H1 (cell line): ENCODE measurements at regions not wholly inside any gene's neighbourhood (a gene's known extent, or its start where the extent isn't known, plus 50 kb on each side); places are given as distances from the start of the nearest gene placed in this dataset.

Experiments used
- CTCF ChIA-PET: fragments of 300-600 bp; sonication (Branson Sonifier 250); formaldehyde crosslinking; loops from one replicate; lab custom pipeline; 2021; ENCODE audit not compliant: partially characterized antibody; lab: Charles Lee
- POLR2A ChIA-PET: fragments of 300-600 bp; sonication (Branson Sonifier 250); formaldehyde crosslinking; loops from one replicate; lab custom pipeline; 2021; ENCODE audit warnings: inconsistent platforms; ENCODE audit not compliant: partially characterized antibody; lab: Charles Lee
- DNase-seq, 2 experiments: peaks; one replicate each; pipeline versions ENCODE4 v3.0.0 to v3.0.0-alpha.2; 2010 to 2022; ENCODE audit warnings: low spot score in 2 of 2, low read depth in 1 of 2, mixed read lengths in 1 of 2
- FAIRE-seq: peaks from 2 replicates; lab custom pipeline; 2011; peaks lifted over from hg19 to GRCh38; lab: Jason Lieb, UNC
- H2AFZ ChIP-seq: 2 replicates; pipeline ENCODE4 v1.8.1; 2012; ENCODE audit warnings: low read length, inconsistent platforms
- H2AK5ac ChIP-seq: 2 replicates; pipeline ENCODE4 v1.6.1; 2013; ENCODE audit warnings: low read depth, low read length
- H2BK120ac ChIP-seq: replicated peaks from 2 replicates; pipeline ENCODE3; 2013; ENCODE audit warnings: low read depth, low read length, inconsistent platforms
- H2BK12ac ChIP-seq: 2 replicates; pipeline ENCODE4 v1.6.1; 2013; ENCODE audit warnings: low read depth, low read length
- H2BK15ac ChIP-seq: 2 replicates; pipeline ENCODE4 v1.6.1; 2013; ENCODE audit warnings: low read length
- H2BK20ac ChIP-seq: 2 replicates; pipeline ENCODE4 v1.6.1; 2013; ENCODE audit warnings: low read length
- H2BK5ac ChIP-seq: 2 replicates; pipeline ENCODE4 v1.6.1; 2013; ENCODE audit warnings: low read depth, low read length
- H3K14ac ChIP-seq: 2 replicates; pipeline ENCODE4 v1.6.1; 2013; ENCODE audit warnings: inconsistent platforms; ENCODE audit not compliant: insufficient read length
- H3K18ac ChIP-seq: 2 replicates; pipeline ENCODE4 v1.6.1; 2013; ENCODE audit warnings: low read length; ENCODE audit errors: extremely low read depth
- H3K23ac ChIP-seq: 2 replicates; pipeline ENCODE4 v1.6.1; 2013; ENCODE audit warnings: inconsistent platforms; ENCODE audit not compliant: insufficient read length
- H3K23me2 ChIP-seq: 2 replicates; pipeline ENCODE4 v1.6.1; 2013; ENCODE audit warnings: low read depth, low read length
- H3K27ac ChIP-seq: 2 replicates; pipeline ENCODE4 v1.6.1; 2011; ENCODE audit warnings: low read depth, low read length, inconsistent platforms
- H3K27me3 ChIP-seq, 4 experiments: replicated peaks in 1 of 4; 1 replicate in 1 of 4; 2 replicates in 3 of 4; pipeline versions ENCODE4 v1.6.1 to v1.8.1; 2011 to 2013; ENCODE audit warnings: low read length in 3 of 4, mild to moderate bottlenecking in 3 of 4, inconsistent platforms in 2 of 4, mixed read lengths in 2 of 4, moderate library complexity in 1 of 4; ENCODE audit not compliant: control insufficient read depth in 3 of 4, insufficient read depth in 3 of 4; ENCODE audit errors: extremely low read depth in 1 of 4
- H3K36me3 ChIP-seq, 4 experiments: 2 replicates each; pipeline versions ENCODE4 v1.6.1 to v1.8.1; 2011 to 2013; ENCODE audit warnings: mild to moderate bottlenecking in 4 of 4, low read length in 3 of 4, moderate library complexity in 2 of 4, control low read depth in 1 of 4, inconsistent platforms in 1 of 4; ENCODE audit not compliant: insufficient read depth in 4 of 4, control insufficient read depth in 2 of 4
- H3K4ac ChIP-seq: replicated peaks from 2 replicates; pipeline ENCODE3; 2013; ENCODE audit warnings: low read length, low read depth, mixed read lengths, inconsistent platforms; ENCODE audit not compliant: insufficient read length
- H3K4me1 ChIP-seq, 4 experiments: replicated peaks in 1 of 4; 1 replicate in 1 of 4; 2 replicates in 3 of 4; pipeline versions ENCODE4 v1.6.1 to v1.8.1; 2011 to 2013; ENCODE audit warnings: low read length in 3 of 4, inconsistent platforms in 2 of 4, mixed read lengths in 1 of 4; ENCODE audit not compliant: insufficient read depth in 4 of 4, control insufficient read depth in 3 of 4
- H3K4me2 ChIP-seq, 2 experiments: 2 replicates each; pipeline versions ENCODE4 v1.6.1 to v1.8.1; 2011 to 2013; ENCODE audit warnings: low read depth in 2 of 2, low read length in 2 of 2, control low read depth in 1 of 2, inconsistent platforms in 1 of 2, mild to moderate bottlenecking in 1 of 2; ENCODE audit not compliant: insufficient read depth in 1 of 2
- H3K4me3 ChIP-seq, 4 experiments: fragments of 200-600, 300-600 bp in 1 of 4; sonication (generic), shearing (Covaris generic), sonication (Bioruptor Twin) in 1 of 4; 2 replicates each; pipeline versions ENCODE4 v1.5.1 to v1.8.1; 2011 to 2016; ENCODE audit warnings: low read length in 4 of 4, low read depth in 3 of 4, control low read depth in 2 of 4, inconsistent platforms in 2 of 4, mild to moderate bottlenecking in 2 of 4, mixed read lengths in 1 of 4, moderate library complexity in 1 of 4; ENCODE audit not compliant: insufficient read depth in 2 of 4; ENCODE audit errors: extremely low read depth in 1 of 4
- H3K56ac ChIP-seq: replicated peaks from 2 replicates; pipeline ENCODE3; 2013; ENCODE audit warnings: low read depth, mild to moderate bottlenecking, mixed read lengths, low read length, inconsistent platforms; ENCODE audit not compliant: insufficient read length
- H3K79me1 ChIP-seq: 2 replicates; pipeline ENCODE4 v1.6.1; 2013; ENCODE audit warnings: low read depth, low read length, control low read depth
- H3K79me2 ChIP-seq, 2 experiments: 2 replicates each; pipeline versions ENCODE4 v1.6.1 to v1.8.1; 2012 to 2013; ENCODE audit warnings: low read length in 2 of 2, mild to moderate bottlenecking in 2 of 2, inconsistent platforms in 1 of 2; ENCODE audit not compliant: insufficient read depth in 2 of 2, control insufficient read depth in 1 of 2
- H3K9ac ChIP-seq, 4 experiments: replicated peaks in 1 of 4; 1 replicate in 1 of 4; 2 replicates in 3 of 4; pipeline versions ENCODE4 v1.6.1 to v1.8.1; 2011 to 2013; ENCODE audit warnings: low read depth in 3 of 4, low read length in 3 of 4, control low read depth in 2 of 4, mild to moderate bottlenecking in 2 of 4, moderate library complexity in 2 of 4, inconsistent platforms in 1 of 4; ENCODE audit errors: extremely low read depth in 1 of 4
- H3K9me3 ChIP-seq, 2 experiments: 2 replicates each; pipeline versions ENCODE4 v1.6.1 to v1.8.1; 2012 to 2013; ENCODE audit warnings: mild to moderate bottlenecking in 2 of 2, moderate library complexity in 2 of 2, control low read depth in 1 of 2, inconsistent platforms in 1 of 2, low read depth in 1 of 2, low read length in 1 of 2, mixed read lengths in 1 of 2; ENCODE audit not compliant: insufficient read depth in 2 of 2
- H4K20me1 ChIP-seq, 2 experiments: replicated peaks in 1 of 2; 2 replicates each; pipeline versions ENCODE3 to v1.8.1; 2011 to 2013; ENCODE audit warnings: inconsistent platforms in 2 of 2, low read length in 2 of 2, mild to moderate bottlenecking in 1 of 2; ENCODE audit not compliant: insufficient read depth in 2 of 2, control insufficient read depth in 1 of 2
- H4K5ac ChIP-seq: 2 replicates; pipeline ENCODE4 v1.6.1; 2013; ENCODE audit warnings: low read length, low read depth, mixed read lengths, inconsistent platforms; ENCODE audit not compliant: insufficient read length
- H4K8ac ChIP-seq: 2 replicates; pipeline ENCODE4 v1.8.0; 2013; ENCODE audit warnings: mild to moderate bottlenecking, moderate library complexity, low read length, inconsistent platforms; ENCODE audit not compliant: insufficient read depth; ENCODE audit errors: extremely low read depth
- H4K91ac ChIP-seq: replicated peaks from 2 replicates; pipeline ENCODE3; 2013; ENCODE audit warnings: low read length, mixed read lengths, inconsistent platforms; ENCODE audit not compliant: insufficient read length
- CREB1 ChIP-seq: IDR thresholded peaks from 2 replicates; pipeline ENCODE4 v1.6.1; 2012; ENCODE audit warnings: inconsistent platforms
- CTBP2 ChIP-seq: IDR thresholded peaks from 2 replicates; pipeline ENCODE4 v1.7.0; 2011; ENCODE audit warnings: borderline replicate concordance, mild to moderate bottlenecking, moderate library complexity, mixed read lengths, low read length; ENCODE audit not compliant: insufficient read depth, insufficient read length
- EP300 ChIP-seq, 2 experiments: IDR thresholded peaks; 1 replicate in 1 of 2; 2 replicates in 1 of 2; pipeline ENCODE4 v1.6.1; 2011 to 2012; ENCODE audit warnings: low read depth in 2 of 2, low read length in 2 of 2, mild to moderate bottlenecking in 2 of 2, borderline replicate concordance in 1 of 2, inconsistent platforms in 1 of 2, moderate library complexity in 1 of 2
- GABPA ChIP-seq: IDR thresholded peaks from 2 replicates; pipeline ENCODE4 v1.6.1; 2011; ENCODE audit warnings: mild to moderate bottlenecking, low read length, moderate library complexity, borderline replicate concordance; ENCODE audit not compliant: insufficient read depth
- KDM4A ChIP-seq: IDR thresholded peaks from one replicate; pipeline ENCODE4 v1.7.1; 2012; ENCODE audit warnings: low read depth, mild to moderate bottlenecking, moderate library complexity, low read length, inconsistent platforms; ENCODE audit not compliant: severe bottlenecking
- POLR2AphosphoS5 ChIP-seq: IDR thresholded peaks from 2 replicates; pipeline ENCODE4 v1.6.1; 2011; ENCODE audit warnings: low read depth, low read length
- RFX5 ChIP-seq: IDR thresholded peaks from 2 replicates; pipeline ENCODE4 v1.6.1; 2011; ENCODE audit warnings: low read depth, low read length, improper control_type of control experiment, borderline replicate concordance
- RNF2 ChIP-seq: fragments of 200-900, 300-1000 bp; sonication (generic); IDR thresholded peaks from 2 replicates; pipeline ENCODE4 v1.7.1; 2016; ENCODE audit warnings: borderline replicate concordance, low read depth, mild to moderate bottlenecking, antibody characterized with exemption, low read length; ENCODE audit not compliant: poor library complexity, severe bottlenecking; ENCODE audit errors: missing control alignments
- RXRA ChIP-seq: IDR thresholded peaks from 2 replicates; pipeline ENCODE4 v1.6.1; 2011; ENCODE audit warnings: low read depth, mild to moderate bottlenecking, low read length, moderate library complexity; ENCODE audit not compliant: insufficient read depth
- SIN3A ChIP-seq, 2 experiments: IDR thresholded peaks in 1 of 2; conservative IDR thresholded peaks in 1 of 2; 2 replicates each; pipeline ENCODE4 v1.6.1; 2011 to 2012; ENCODE audit warnings: low read length in 2 of 2, improper control_type of control experiment in 1 of 2, low read depth in 1 of 2, mild to moderate bottlenecking in 1 of 2
- SP4 ChIP-seq: IDR thresholded peaks from 2 replicates; pipeline ENCODE4 v1.6.1; 2012; ENCODE audit warnings: low read length, inconsistent platforms
- SUZ12 ChIP-seq: fragments of 200-600 bp; sonication (generic); IDR thresholded peaks from 2 replicates; pipeline ENCODE4 v1.6.1; 2012; ENCODE audit warnings: mild to moderate bottlenecking, inconsistent platforms, low read length, moderate library complexity, mixed read lengths
- TAF1 ChIP-seq: IDR thresholded peaks from 2 replicates; pipeline ENCODE4 v1.6.1; 2011; ENCODE audit warnings: mild to moderate bottlenecking, low read depth, low read length
- WGBS, 2 experiments: shearing (Covaris generic) in 1 of 2; methylation state at CpG; one replicate each; pipeline versions ENCODE4 v1.1.6 to v1.1.7; 2013 to 2015; ENCODE audit warnings: low lambda C conversion rate in 2 of 2, mixed read lengths in 2 of 2, inconsistent platforms in 1 of 2, low coverage in 1 of 2, missing lambda C conversion rate in 1 of 2; ENCODE audit not compliant: insufficient replicate concordance in 2 of 2, insufficient coverage in 1 of 2, insufficient read length in 1 of 2; ENCODE audit errors: extremely low coverage in 1 of 2, missing lambda C conversion rate in 1 of 2; 5-methylcytosine and 5-hydroxymethylcytosine counted together

GRCh38 chrX:45479835-45480422 is 279.3 kb upstream of the DIPK2B start:
- H2AK5ac ChIP-seq, result no peak overlapping the region
- no peaks in the 10 kb centered on the region for H3K36me3 ChIP-seq
- H3K23me2 ChIP-seq, result no peaks in the 10 kb centered on the region
- H3K27me3 ChIP-seq, result no peaks in the 10 kb centered on the region
- CTCF ChIA-PET, result no interaction called here
- no peak overlapping the region for H3K4me3 ChIP-seq
- no peak overlapping the region for H2BK15ac ChIP-seq
- WGBS, 2 experiments, result 97% methylated on average over 4 of the region's 4 CpGs; no CpG with 5 or more reads in 1 of the 2 experiments
- H4K20me1 ChIP-seq, result no peaks in the 10 kb centered on the region
- H3K56ac ChIP-seq, result no peak overlapping the region
- H2BK12ac ChIP-seq, result no peak overlapping the region
- H3K79me2 ChIP-seq, result no peaks in the 10 kb centered on the region
- FAIRE-seq (no peak), DNase-seq (no peak)
- no peaks in the 10 kb centered on the region for H3K79me1 ChIP-seq
- no peak overlapping the region for H4K91ac ChIP-seq
- no peaks in the 10 kb centered on the region for H3K4me1 ChIP-seq
- no peaks in the 10 kb centered on the region for H3K9me3 ChIP-seq
- H2AFZ ChIP-seq, result no peak overlapping the region
- H3K14ac ChIP-seq, result no peak overlapping the region
- H2BK5ac ChIP-seq, result no peak overlapping the region
- H3K23ac ChIP-seq, result no peak overlapping the region
- H4K8ac ChIP-seq, result no peak overlapping the region
- no peak overlapping the region for H2BK120ac ChIP-seq
- no peak overlapping the region for H2BK20ac ChIP-seq
- H3K9ac ChIP-seq, result no peak overlapping the region
- H4K5ac ChIP-seq, result no peak overlapping the region
- H3K18ac ChIP-seq, result no peak overlapping the region
- H3K4me2 ChIP-seq, result no peak overlapping the region
- H3K4ac ChIP-seq, result no peak overlapping the region
- H3K27ac ChIP-seq, result no peak overlapping the region
- POLR2A ChIA-PET, result no interaction called here
- TF ChIP-seq POLR2AphosphoS5 (no peak), EP300 (IDR thresholded peaks at IDR 0.05; ENCODE audit: borderline replicate concordance in 1 of 2, low read depth in 2 of 2, low read length in 2 of 2) (no peak), TAF1 (no peak), SP4 (no peak), GABPA (no peak), RNF2 (no peak), RXRA (no peak), CTBP2 (no peak), SIN3A (conservative IDR thresholded peaks at IDR 0.05 in 1 of 2, IDR thresholded peaks at IDR 0.05 in 1 of 2; ENCODE audit: low read depth in 1 of 2, low read length in 2 of 2) (no peak), KDM4A (no peak), CREB1 (no peak), SUZ12 (no peak), RFX5 (no peak)
